GM12875 (cell line): ENCODE measurements at regions not wholly inside any gene's neighbourhood (a gene's known extent, or its start where the extent isn't known, plus 50 kb on each side); places are given as distances from the start of the nearest gene placed in this dataset.

ENCODE experiments used
- H3K4me3 ChIP-seq: one replicate; pipeline ENCODE4 v1.5.1; 2011; ENCODE audit warnings: low read depth, low read length, control low read depth
- TF ChIP-seq, protein P1 (sequence below): IDR thresholded peaks from 2 replicates; pipeline ENCODE4 v1.5.1; 2011; ENCODE audit warnings: low read depth, mild to moderate bottlenecking, control low read depth, inconsistent platforms, low read length, moderate library complexity, borderline replicate concordance; ENCODE audit not compliant: insufficient read depth

DNA sequence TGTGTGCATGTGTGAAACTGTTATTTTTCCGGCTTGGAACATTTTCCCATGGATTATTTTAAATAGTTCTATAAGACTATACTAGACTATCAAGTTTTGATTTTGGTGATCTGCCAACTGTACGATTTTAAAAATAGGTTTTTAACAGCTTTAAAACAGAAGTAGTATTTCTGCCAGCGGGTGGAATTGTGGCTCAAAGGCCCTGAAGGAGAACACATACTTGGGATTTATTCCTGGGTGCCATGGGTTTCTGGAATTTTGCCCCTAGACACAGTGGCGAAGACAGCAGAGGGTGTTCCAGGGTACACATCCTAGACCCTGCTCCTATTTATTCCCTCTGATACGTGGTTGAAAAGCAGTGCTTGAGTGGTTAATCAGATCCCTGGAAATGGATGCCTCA, 81.7 kb upstream of the IPO9 start:
- H3K4me3 ChIP-seq = no peak overlapping the region
- TF ChIP-seq, protein P1, sequence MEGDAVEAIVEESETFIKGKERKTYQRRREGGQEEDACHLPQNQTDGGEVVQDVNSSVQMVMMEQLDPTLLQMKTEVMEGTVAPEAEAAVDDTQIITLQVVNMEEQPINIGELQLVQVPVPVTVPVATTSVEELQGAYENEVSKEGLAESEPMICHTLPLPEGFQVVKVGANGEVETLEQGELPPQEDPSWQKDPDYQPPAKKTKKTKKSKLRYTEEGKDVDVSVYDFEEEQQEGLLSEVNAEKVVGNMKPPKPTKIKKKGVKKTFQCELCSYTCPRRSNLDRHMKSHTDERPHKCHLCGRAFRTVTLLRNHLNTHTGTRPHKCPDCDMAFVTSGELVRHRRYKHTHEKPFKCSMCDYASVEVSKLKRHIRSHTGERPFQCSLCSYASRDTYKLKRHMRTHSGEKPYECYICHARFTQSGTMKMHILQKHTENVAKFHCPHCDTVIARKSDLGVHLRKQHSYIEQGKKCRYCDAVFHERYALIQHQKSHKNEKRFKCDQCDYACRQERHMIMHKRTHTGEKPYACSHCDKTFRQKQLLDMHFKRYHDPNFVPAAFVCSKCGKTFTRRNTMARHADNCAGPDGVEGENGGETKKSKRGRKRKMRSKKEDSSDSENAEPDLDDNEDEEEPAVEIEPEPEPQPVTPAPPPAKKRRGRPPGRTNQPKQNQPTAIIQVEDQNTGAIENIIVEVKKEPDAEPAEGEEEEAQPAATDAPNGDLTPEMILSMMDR = no peak

GRCh38 chr1:201748335-201748734, 80.6 kb upstream of the IPO9 start:
- TF ChIP-seq, protein P1 = no peak
- no peak overlapping the region for H3K4me3 ChIP-seq

- H3K4me3 ChIP-seq = no peak overlapping the region
- TF ChIP-seq, protein P1 = no peak
Observed at GRCh38 chr1:201749059-201749690, 79.8 kb upstream of the IPO9 start.

DNA sequence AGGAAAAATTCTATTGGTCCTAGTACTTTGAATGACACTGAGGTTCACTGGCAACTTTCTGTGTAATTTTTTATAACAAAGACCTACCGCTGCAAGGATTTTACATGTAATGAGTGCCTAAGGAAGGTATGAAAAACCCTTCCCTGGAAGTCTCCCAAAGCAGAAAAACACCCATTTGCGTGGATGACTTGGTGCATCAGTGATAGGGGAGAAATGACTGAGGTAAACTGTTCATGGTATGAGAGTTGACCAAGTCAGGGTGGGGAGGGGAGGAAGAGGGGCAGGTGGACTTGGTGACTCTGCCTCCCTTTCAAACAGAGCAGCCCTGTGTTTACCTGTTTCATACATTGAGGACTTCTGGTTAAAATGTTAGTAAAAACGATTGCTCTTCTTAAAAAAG, 78.8 kb upstream of the IPO9 start:
- no peak overlapping the region for H3K4me3 ChIP-seq
- TF ChIP-seq, protein P1 = no peak

GRCh38 chr1:201750934-201751333, 78.0 kb upstream of the IPO9 start:
- H3K4me3 ChIP-seq = no peak overlapping the region
- TF ChIP-seq, protein P1 = no peak

DNA sequence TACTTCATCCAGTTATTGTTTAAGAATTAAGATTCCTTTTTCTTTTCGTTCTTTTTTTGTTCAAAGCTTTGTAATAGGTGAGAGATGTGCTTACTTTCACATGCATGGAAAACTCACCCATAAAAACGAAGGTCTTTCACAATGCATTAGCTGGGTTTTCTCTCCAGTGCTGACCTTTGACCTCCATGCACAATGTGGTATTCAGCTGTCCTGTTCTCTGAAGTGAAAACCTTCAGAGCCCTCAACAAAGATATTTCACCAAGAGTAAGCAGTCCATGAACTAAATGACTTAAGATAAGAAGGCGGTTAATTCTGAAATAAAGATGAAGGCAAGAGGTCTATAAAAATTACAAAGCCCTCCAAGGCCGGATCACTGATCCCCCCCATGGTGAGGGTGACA, 77.1 kb upstream of the IPO9 start:
- H3K4me3 ChIP-seq = no peak overlapping the region
- TF ChIP-seq, protein P1 = no peak

GRCh38 chr1:201752333-201752732, 76.6 kb upstream of the IPO9 start:
- TF ChIP-seq, protein P1 = no peak
- no peak overlapping the region for H3K4me3 ChIP-seq
